SH-SY5Y (cell line): ENCODE measurements at regions not wholly inside any gene's neighbourhood (a gene's known extent, or its start where the extent isn't known, plus 50 kb on each side); places are given as distances from the start of the nearest gene placed in this dataset.

Source experiments
- GATA2 ChIP-seq: IDR thresholded peaks from 2 replicates; pipeline ENCODE4 v1.6.1; 2011; ENCODE audit warnings: mild to moderate bottlenecking, low read depth, low read length
- GATA3 ChIP-seq: IDR thresholded peaks from 2 replicates; pipeline ENCODE4 v1.6.1; 2011; ENCODE audit warnings: low read depth, mild to moderate bottlenecking, low read length, moderate library complexity

DNA sequence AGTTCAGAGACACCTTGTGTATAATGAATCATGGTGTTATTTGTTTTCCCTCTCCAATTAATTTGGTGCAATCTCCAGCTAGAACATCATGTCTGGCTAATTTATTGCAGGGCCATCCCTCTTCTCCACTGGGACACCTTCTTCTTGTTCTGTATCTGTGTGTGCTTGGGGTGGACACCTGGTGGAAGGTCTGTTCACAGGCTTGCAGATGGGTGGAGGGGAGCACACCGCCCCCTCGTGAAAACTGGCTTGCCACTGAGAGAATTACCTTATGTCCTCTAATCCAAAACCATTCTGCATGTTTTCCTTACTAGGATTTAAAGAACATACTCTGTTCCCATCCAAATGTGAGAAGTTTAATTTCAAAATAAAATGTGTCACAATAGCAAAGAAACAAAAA is 1160.4 kb upstream of the ZEB2 start:
- no peak for TF ChIP-seq GATA2
- TF ChIP-seq GATA3 = no peak
